A549 (cell line): ENCODE measurements at regions not wholly inside any gene's neighbourhood (a gene's known extent, or its start where the extent isn't known, plus 50 kb on each side); places are given as distances from the start of the nearest gene placed in this dataset.

Experiments
- CEBPB ChIP-seq, 2 experiments: fragments of >200 bp in 1 of 2; sonication (Bioruptor Twin) in 1 of 2; formaldehyde crosslinking in 1 of 2; IDR thresholded peaks; 2 replicates each; pipeline ENCODE4 v1.6.1; 2012 to 2016
- JUN ChIP-seq, 2 experiments: fragments of >200 bp; sonication (Bioruptor Twin); formaldehyde crosslinking; IDR thresholded peaks; 2 replicates in 1 of 2; 3 replicates in 1 of 2; pipeline ENCODE4 v1.6.1; 2016 to 2017
- MAFK ChIP-seq: fragments of 450-650 bp; IDR thresholded peaks from 2 replicates; pipeline ENCODE4 v1.6.1; 2014; ENCODE audit not compliant: partially characterized antibody
- MAX ChIP-seq: IDR thresholded peaks from 2 replicates; pipeline ENCODE4 v1.6.1; 2012
- POLR2A ChIP-seq: IDR thresholded peaks from 2 replicates; pipeline ENCODE4 v1.6.1; 2012; ENCODE audit warnings: mild to moderate bottlenecking, low read length
- RAD21 ChIP-seq, 2 experiments: fragments of >200 bp in 1 of 2; sonication (Bioruptor Twin) in 1 of 2; formaldehyde crosslinking in 1 of 2; IDR thresholded peaks in 1 of 2; conservative IDR thresholded peaks in 1 of 2; 2 replicates in 1 of 2; 3 replicates in 1 of 2; pipeline ENCODE4 v1.6.1; 2012 to 2018; ENCODE audit warnings: inconsistent platforms in 1 of 2
- RFX5 ChIP-seq: fragments of 450-650 bp; IDR thresholded peaks from 2 replicates; pipeline ENCODE4 v1.7.1; 2014; ENCODE audit warnings: antibody characterized with exemption, mild to moderate bottlenecking, moderate library complexity
- SREBF2 ChIP-seq: fragments of 450-650 bp; IDR thresholded peaks from 2 replicates; pipeline ENCODE4 v1.6.1; 2014; ENCODE audit warnings: mild to moderate bottlenecking, moderate library complexity
- TF ChIP-seq, protein P1 (sequence below): fragments of >200 bp; sonication (Bioruptor Twin); formaldehyde crosslinking; IDR thresholded peaks from 3 replicates; pipeline ENCODE4 v1.5.1; 2016

GRCh38 chr14:100405760-100406455 lies 82.8 kb downstream of the SLC25A47 start:
- TF ChIP-seq CEBPB (IDR thresholded peaks at IDR 0.05) (0 out of 4 replicates have a peak, but pooled peaks of 1 of the 2 experiments have one; percentile 15), SREBF2 (no peak), JUN (IDR thresholded peaks at IDR 0.05) (no peak), POLR2A (no peak), MAFK (no peak), RAD21 (conservative IDR thresholded peaks at IDR 0.05 in 1 of 2, IDR thresholded peaks at IDR 0.05 in 1 of 2) (no peak), RFX5 (no peak), MAX (no peak)
- TF ChIP-seq, protein P1, sequence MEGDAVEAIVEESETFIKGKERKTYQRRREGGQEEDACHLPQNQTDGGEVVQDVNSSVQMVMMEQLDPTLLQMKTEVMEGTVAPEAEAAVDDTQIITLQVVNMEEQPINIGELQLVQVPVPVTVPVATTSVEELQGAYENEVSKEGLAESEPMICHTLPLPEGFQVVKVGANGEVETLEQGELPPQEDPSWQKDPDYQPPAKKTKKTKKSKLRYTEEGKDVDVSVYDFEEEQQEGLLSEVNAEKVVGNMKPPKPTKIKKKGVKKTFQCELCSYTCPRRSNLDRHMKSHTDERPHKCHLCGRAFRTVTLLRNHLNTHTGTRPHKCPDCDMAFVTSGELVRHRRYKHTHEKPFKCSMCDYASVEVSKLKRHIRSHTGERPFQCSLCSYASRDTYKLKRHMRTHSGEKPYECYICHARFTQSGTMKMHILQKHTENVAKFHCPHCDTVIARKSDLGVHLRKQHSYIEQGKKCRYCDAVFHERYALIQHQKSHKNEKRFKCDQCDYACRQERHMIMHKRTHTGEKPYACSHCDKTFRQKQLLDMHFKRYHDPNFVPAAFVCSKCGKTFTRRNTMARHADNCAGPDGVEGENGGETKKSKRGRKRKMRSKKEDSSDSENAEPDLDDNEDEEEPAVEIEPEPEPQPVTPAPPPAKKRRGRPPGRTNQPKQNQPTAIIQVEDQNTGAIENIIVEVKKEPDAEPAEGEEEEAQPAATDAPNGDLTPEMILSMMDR = no peak
